Trophoblast cell (in vitro differentiated cells and primary cell): ENCODE measurements at regions not wholly inside any gene's neighbourhood (a gene's known extent, or its start where the extent isn't known, plus 50 kb on each side); places are given as distances from the start of the nearest gene placed in this dataset.

Source experiments
- DNase-seq, 2 donors: peaks; one replicate each; pipeline ENCODE4 v3.0.0-alpha.2; 2016
- H2AFZ ChIP-seq: 2 replicates; pipeline ENCODE4 v1.6.1; 2013; ENCODE audit warnings: low read length, moderate library complexity, mild to moderate bottlenecking; ENCODE audit not compliant: insufficient read depth, poor library complexity
- H2AK5ac ChIP-seq: 2 replicates; pipeline ENCODE4 v1.6.1; 2013; ENCODE audit warnings: mild to moderate bottlenecking, low read length
- H2BK120ac ChIP-seq: 2 replicates; pipeline ENCODE4 v1.6.1; 2013; ENCODE audit warnings: low read length, mild to moderate bottlenecking, moderate library complexity; ENCODE audit not compliant: insufficient read depth, poor library complexity
- H2BK12ac ChIP-seq: 2 replicates; pipeline ENCODE4 v1.6.1; 2013; ENCODE audit warnings: mild to moderate bottlenecking, low read length, moderate library complexity
- H2BK5ac ChIP-seq: 2 replicates; pipeline ENCODE4 v1.6.1; 2013; ENCODE audit warnings: low read length, low read depth, moderate library complexity, mild to moderate bottlenecking; ENCODE audit not compliant: poor library complexity
- H3K14ac ChIP-seq: 2 replicates; pipeline ENCODE4 v1.6.1; 2013; ENCODE audit warnings: mild to moderate bottlenecking, low read length
- H3K18ac ChIP-seq: 2 replicates; pipeline ENCODE4 v1.6.1; 2013; ENCODE audit warnings: mild to moderate bottlenecking, low read length
- H3K23ac ChIP-seq: 2 replicates; pipeline ENCODE4 v1.6.1; 2013; ENCODE audit warnings: low read length
- H3K27ac ChIP-seq: 2 replicates; pipeline ENCODE4 v1.5.1; 2013; ENCODE audit warnings: low read depth, mild to moderate bottlenecking, inconsistent platforms, low read length, moderate library complexity
- H3K27me3 ChIP-seq: 2 replicates; pipeline ENCODE4 v1.6.1; 2013; ENCODE audit warnings: inconsistent platforms, mild to moderate bottlenecking, low read length, moderate library complexity; ENCODE audit not compliant: insufficient read depth
- H3K36me3 ChIP-seq, 2 experiments: 1 replicate in 1 of 2; 2 replicates in 1 of 2; pipeline ENCODE4 v1.6.1; 2013; ENCODE audit warnings: low read length in 2 of 2, mild to moderate bottlenecking in 2 of 2, moderate library complexity in 1 of 2; ENCODE audit not compliant: insufficient read depth in 2 of 2, control insufficient read depth in 1 of 2
- H3K4ac ChIP-seq: 2 replicates; pipeline ENCODE4 v1.6.1; 2013; ENCODE audit warnings: low read depth, mild to moderate bottlenecking, low read length, moderate library complexity
- H3K4me1 ChIP-seq, 2 experiments: 1 replicate in 1 of 2; 2 replicates in 1 of 2; pipeline ENCODE4 v1.6.1; 2013; ENCODE audit warnings: low read length in 2 of 2, mild to moderate bottlenecking in 2 of 2, moderate library complexity in 1 of 2; ENCODE audit not compliant: insufficient read depth in 2 of 2, control insufficient read depth in 1 of 2
- H3K4me2 ChIP-seq: 2 replicates; pipeline ENCODE4 v1.6.1; 2013; ENCODE audit warnings: inconsistent platforms, mild to moderate bottlenecking, low read length, moderate library complexity
- H3K4me3 ChIP-seq: 2 replicates; pipeline ENCODE4 v1.5.1; 2013; ENCODE audit warnings: mild to moderate bottlenecking, low read depth, low read length, inconsistent platforms
- H3K79me1 ChIP-seq: one replicate; pipeline ENCODE4 v1.6.1; 2013; ENCODE audit warnings: low read length
- H3K79me2 ChIP-seq: 2 replicates; pipeline ENCODE4 v1.6.1; 2013; ENCODE audit warnings: low read length, mild to moderate bottlenecking; ENCODE audit not compliant: control insufficient read depth, insufficient read depth, poor library complexity
- H3K9ac ChIP-seq: 2 replicates; pipeline ENCODE4 v1.6.1; 2013; ENCODE audit warnings: mild to moderate bottlenecking, low read length
- H3K9me3 ChIP-seq: 2 replicates; pipeline ENCODE4 v1.6.1; 2013; ENCODE audit warnings: low read depth, mild to moderate bottlenecking, control low read depth, inconsistent platforms, low read length; ENCODE audit not compliant: insufficient read depth
- H4K12ac ChIP-seq: 2 replicates; pipeline ENCODE4 v1.6.1; 2013; ENCODE audit warnings: low read depth, mild to moderate bottlenecking, low read length, moderate library complexity
- H4K8ac ChIP-seq: 2 replicates; pipeline ENCODE4 v1.6.1; 2013; ENCODE audit warnings: low read depth, mild to moderate bottlenecking, low read length, moderate library complexity
- H4K91ac ChIP-seq: one replicate; pipeline ENCODE4 v1.6.1; 2013; ENCODE audit warnings: low read depth, mild to moderate bottlenecking, low read length, moderate library complexity
- WGBS: extraction: QIAGEN DNeasy Blood & Tissue Kit; methylation state at CpG from one replicate; pipeline ENCODE4 v1.1.7; 2013; ENCODE audit warnings: missing lambda C conversion rate; ENCODE audit not compliant: insufficient read length, insufficient coverage; ENCODE audit errors: extremely low coverage; 5-methylcytosine and 5-hydroxymethylcytosine counted together

DNA sequence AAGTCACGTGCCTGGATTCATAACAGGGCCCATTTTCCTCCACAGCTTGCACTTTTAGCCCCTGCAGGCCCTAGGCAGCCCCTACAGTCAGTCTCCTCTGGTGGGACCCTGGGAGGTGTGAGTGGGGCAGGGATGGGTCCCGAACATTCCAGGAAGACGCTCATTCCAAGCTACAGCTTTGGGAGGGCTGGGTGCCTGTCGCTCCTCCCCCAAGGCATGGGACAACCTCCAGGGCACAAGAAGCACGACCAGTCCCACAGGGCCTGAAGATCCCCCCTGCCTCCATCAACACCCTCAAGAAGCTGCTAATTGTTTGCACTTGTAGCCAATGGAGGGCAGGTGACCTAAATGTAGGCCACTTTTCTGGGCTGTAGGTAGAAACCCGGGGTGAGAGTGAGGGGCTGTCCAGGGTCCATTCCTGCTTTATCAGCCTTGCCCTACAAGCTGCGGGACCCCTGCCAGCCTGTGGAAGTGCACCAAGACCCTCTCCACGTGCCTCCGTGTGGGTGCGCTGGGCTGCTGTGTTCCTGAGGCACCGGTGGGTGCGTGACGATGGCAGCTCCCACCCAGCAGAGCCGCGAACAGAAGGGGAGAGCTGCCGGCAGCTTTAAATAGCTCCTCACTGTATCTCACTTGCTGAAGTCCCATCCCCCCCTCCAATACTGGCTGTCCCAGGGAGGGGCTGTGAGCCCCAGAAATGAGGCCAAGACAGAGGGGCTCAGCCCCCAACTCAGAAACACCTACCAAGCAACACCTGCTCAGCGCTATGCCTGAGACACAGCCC is 91.9 kb upstream of the ARAP3 start:
- no peak overlapping the region for H2AFZ ChIP-seq
- no peaks in the 10 kb centered on the region for H3K27me3 ChIP-seq
- no peak overlapping the region for H3K27ac ChIP-seq
- no peak overlapping the region for H4K8ac ChIP-seq
- no peaks in the 10 kb centered on the region for H3K9me3 ChIP-seq
- no peak overlapping the region for H3K9ac ChIP-seq
- no peak overlapping the region for H3K23ac ChIP-seq
- DNase-seq, result no peak
- H4K12ac ChIP-seq, result no peak overlapping the region
- H3K18ac ChIP-seq, result no peak overlapping the region
- no peak overlapping the region for H4K91ac ChIP-seq
- no peaks in the 10 kb centered on the region for H3K36me3 ChIP-seq
- no peak overlapping the region for H2BK12ac ChIP-seq
- H2AK5ac ChIP-seq, result no peak overlapping the region
- H2BK120ac ChIP-seq, result no peak overlapping the region
- no peak overlapping the region for H3K14ac ChIP-seq
- no peaks in the 10 kb centered on the region for H3K79me2 ChIP-seq
- no peak overlapping the region for H3K4me2 ChIP-seq
- H3K4me3 ChIP-seq, result no peak overlapping the region
- no peak overlapping the region for H3K4ac ChIP-seq
- no peak overlapping the region for H2BK5ac ChIP-seq
- H3K79me1 ChIP-seq, result no peaks in the 10 kb centered on the region
- WGBS, result no CpG with 5 or more reads among the region's 17 CpGs
- H3K4me1 ChIP-seq, result no peaks in the 10 kb centered on the region

DNA sequence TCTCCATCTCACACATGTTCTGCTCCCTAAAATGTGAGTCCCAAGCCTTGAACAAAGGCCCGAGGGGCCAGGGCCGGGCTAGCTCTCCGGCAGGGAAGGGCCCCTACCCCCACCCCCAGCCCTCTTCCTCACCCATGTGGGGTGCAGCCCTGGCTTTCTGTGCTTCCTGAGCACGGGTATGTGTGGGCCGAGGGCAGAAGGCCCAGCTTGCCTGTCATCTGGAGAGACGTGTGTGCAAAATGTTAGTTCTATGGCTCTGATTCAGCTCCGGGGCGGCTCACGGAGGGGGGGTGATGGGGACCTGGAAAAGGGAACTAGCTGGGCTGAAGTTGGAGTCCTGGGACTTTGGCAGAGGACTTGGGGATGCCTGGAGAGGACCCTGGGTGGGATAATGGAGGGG is 90.3 kb upstream of the ARAP3 start:
- no peaks in the 10 kb centered on the region for H3K9me3 ChIP-seq
- no peak overlapping the region for H2BK12ac ChIP-seq
- no peaks in the 10 kb centered on the region for H3K27me3 ChIP-seq
- H3K36me3 ChIP-seq, result no peaks in the 10 kb centered on the region
- no peak overlapping the region for H3K4me3 ChIP-seq
- DNase-seq, result no peak
- H2AFZ ChIP-seq, result no peak overlapping the region
- no peak overlapping the region for H4K12ac ChIP-seq
- no peak overlapping the region for H2BK120ac ChIP-seq
- H4K8ac ChIP-seq, result no peak overlapping the region
- no peaks in the 10 kb centered on the region for H3K79me2 ChIP-seq
- no peaks in the 10 kb centered on the region for H3K79me1 ChIP-seq
- H3K18ac ChIP-seq, result no peak overlapping the region
- no peaks in the 10 kb centered on the region for H3K4me1 ChIP-seq
- H3K4me2 ChIP-seq, result no peak overlapping the region
- H3K9ac ChIP-seq, result no peak overlapping the region
- no peak overlapping the region for H2BK5ac ChIP-seq
- H3K27ac ChIP-seq, result no peak overlapping the region
- no peak overlapping the region for H3K14ac ChIP-seq
- no CpG with 5 or more reads among the region's 9 CpGs for WGBS
- H4K91ac ChIP-seq, result no peak overlapping the region
- H2AK5ac ChIP-seq, result no peak overlapping the region
- H3K4ac ChIP-seq, result no peak overlapping the region
- H3K23ac ChIP-seq, result no peak overlapping the region

DNA sequence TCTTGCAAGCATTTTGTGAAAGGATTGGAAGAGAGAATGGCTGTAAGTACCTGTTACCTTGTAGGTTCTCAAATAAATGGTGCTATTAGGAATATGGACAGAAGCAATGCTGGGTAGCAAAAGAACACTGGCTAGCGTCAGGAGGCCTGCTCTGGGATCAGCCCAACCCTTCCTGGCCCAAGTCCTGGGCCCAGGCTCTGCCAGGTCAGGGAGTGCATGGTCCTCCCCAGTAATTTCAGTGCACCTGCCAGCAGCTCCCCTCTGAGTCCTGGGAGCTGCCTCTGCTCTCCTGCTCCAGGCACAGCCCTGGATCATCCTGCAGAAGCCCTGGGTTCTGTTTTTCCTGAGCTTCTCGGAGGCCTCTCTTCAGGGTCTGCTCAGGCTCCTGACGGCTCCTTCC is 89.5 kb upstream of the ARAP3 start:
- Histone ChIP-seq H3K4me2 (no peak overlapping the region), H4K91ac (no peak overlapping the region), H2BK5ac (no peak overlapping the region), H2AK5ac (no peak overlapping the region), H2AFZ (no peak overlapping the region), H2BK120ac (no peak overlapping the region), H2BK12ac (no peak overlapping the region), H3K4me1 (no peaks in the 10 kb centered on the region), H3K79me1 (no peaks in the 10 kb centered on the region), H3K4ac (no peak overlapping the region), H3K79me2 (no peaks in the 10 kb centered on the region), H3K18ac (no peak overlapping the region), H3K23ac (no peak overlapping the region), H3K9ac (no peak overlapping the region), H3K36me3 (no peaks in the 10 kb centered on the region), H3K14ac (no peak overlapping the region), H4K12ac (no peak overlapping the region), H3K27me3 (no peaks in the 10 kb centered on the region), H3K27ac (no peak overlapping the region), H3K9me3 (no peaks in the 10 kb centered on the region), H4K8ac (no peak overlapping the region), H3K4me3 (no peak overlapping the region)
- no CpG with 5 or more reads among the region's 3 CpGs for WGBS
- no peak for DNase-seq

DNA sequence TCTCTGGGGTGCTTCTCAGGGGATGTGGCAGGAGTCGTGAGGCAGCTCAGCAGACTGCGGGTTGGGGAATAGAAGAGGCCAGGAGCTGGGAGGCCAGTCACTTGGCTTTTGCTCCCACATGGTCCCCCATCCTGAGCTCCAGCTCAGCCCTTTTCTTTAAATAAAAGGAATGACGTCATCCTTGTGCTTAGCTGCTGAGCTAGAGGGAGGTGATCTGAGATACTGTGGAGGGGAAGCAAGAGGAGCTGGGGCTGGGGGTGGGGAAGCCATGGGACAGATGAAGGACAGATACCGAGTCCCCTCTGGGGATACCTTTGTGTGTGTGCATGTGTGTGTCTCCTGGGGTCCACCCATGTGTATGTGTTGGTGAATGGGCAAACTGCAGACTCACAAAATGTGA is 89.0 kb upstream of the ARAP3 start:
- no peak overlapping the region for H2BK12ac ChIP-seq
- H3K36me3 ChIP-seq, result no peaks in the 10 kb centered on the region
- no peaks in the 10 kb centered on the region for H3K9me3 ChIP-seq
- no CpG with 5 or more reads among the region's 4 CpGs for WGBS
- no peak overlapping the region for H3K9ac ChIP-seq
- H3K27me3 ChIP-seq, result no peaks in the 10 kb centered on the region
- no peak overlapping the region for H3K18ac ChIP-seq
- no peak overlapping the region for H2AK5ac ChIP-seq
- no peak overlapping the region for H4K12ac ChIP-seq
- H4K8ac ChIP-seq, result no peak overlapping the region
- no peak overlapping the region for H3K4ac ChIP-seq
- no peak overlapping the region for H2BK5ac ChIP-seq
- no peaks in the 10 kb centered on the region for H3K79me1 ChIP-seq
- no peak overlapping the region for H3K27ac ChIP-seq
- H3K4me1 ChIP-seq, result no peaks in the 10 kb centered on the region
- H2BK120ac ChIP-seq, result no peak overlapping the region
- H3K4me3 ChIP-seq, result no peak overlapping the region
- H3K4me2 ChIP-seq, result no peak overlapping the region
- no peak overlapping the region for H3K14ac ChIP-seq
- H3K79me2 ChIP-seq, result no peaks in the 10 kb centered on the region
- DNase-seq, result no peak
- H2AFZ ChIP-seq, result no peak overlapping the region
- H3K23ac ChIP-seq, result no peak overlapping the region
- H4K91ac ChIP-seq, result no peak overlapping the region
